ENCODE measurements at regions not wholly inside any gene's neighbourhood (a gene's known extent, or its start where the extent isn't known, plus 50 kb on each side); places are given as distances from the start of the nearest gene placed in this dataset.

DNA sequence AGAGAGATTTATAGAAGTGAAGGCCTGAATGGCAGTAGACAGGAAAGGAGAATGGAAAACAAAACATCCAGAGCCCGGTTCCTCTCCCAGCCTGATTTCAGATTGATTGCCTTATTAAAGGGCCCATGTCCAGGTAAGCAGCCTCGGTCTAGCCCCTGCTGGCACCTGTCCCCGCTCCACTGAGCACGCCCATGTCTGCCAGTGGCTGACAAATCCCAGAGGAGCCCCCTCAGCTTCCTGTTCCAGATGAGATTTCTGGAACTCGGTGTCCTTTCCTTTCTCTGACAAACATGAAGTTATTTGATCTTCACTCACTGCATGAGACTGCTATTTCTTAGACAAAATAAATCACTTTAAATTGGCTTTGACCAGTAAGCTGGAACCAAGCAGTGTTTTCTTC, 187.0 kb upstream of the ADCY2 start:
- intact Hi-C loops (cut with micrococcal nuclease): no loop called here
- TF ChIP-seq, protein P1, sequence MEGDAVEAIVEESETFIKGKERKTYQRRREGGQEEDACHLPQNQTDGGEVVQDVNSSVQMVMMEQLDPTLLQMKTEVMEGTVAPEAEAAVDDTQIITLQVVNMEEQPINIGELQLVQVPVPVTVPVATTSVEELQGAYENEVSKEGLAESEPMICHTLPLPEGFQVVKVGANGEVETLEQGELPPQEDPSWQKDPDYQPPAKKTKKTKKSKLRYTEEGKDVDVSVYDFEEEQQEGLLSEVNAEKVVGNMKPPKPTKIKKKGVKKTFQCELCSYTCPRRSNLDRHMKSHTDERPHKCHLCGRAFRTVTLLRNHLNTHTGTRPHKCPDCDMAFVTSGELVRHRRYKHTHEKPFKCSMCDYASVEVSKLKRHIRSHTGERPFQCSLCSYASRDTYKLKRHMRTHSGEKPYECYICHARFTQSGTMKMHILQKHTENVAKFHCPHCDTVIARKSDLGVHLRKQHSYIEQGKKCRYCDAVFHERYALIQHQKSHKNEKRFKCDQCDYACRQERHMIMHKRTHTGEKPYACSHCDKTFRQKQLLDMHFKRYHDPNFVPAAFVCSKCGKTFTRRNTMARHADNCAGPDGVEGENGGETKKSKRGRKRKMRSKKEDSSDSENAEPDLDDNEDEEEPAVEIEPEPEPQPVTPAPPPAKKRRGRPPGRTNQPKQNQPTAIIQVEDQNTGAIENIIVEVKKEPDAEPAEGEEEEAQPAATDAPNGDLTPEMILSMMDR (IDR thresholded peaks at IDR 0.05; ENCODE audit: unreplicated experiment): no peak
- no peaks in the 10 kb centered on the region for H3K4me1 Mint-ChIP-seq (ENCODE audit: insufficient read depth, unreplicated experiment)
- POLR2A ChIA-PET: no interaction called here
- no peak overlapping the region for H3K27ac Mint-ChIP-seq (ENCODE audit: low read depth, unreplicated experiment)
- H3K9me3 Mint-ChIP-seq (ENCODE audit: unreplicated experiment): peaks cover 16% of the 10 kb centered on the region
- H3K36me3 Mint-ChIP-seq (ENCODE audit: insufficient read depth, unreplicated experiment): no peaks in the 10 kb centered on the region
- no peaks in the 10 kb centered on the region for H3K27me3 Mint-ChIP-seq (ENCODE audit: insufficient read depth, unreplicated experiment)
- CTCF ChIA-PET: interaction anchor here (0.6 kb wide), 1 partner anchor 654 kb away, joined by 3 read pairs; no protein-coding TSS in a partner anchor
- H3K4me3 Mint-ChIP-seq (ENCODE audit: unreplicated experiment): no peak overlapping the region
- BruUV-seq (replicated peaks): no TSS peak
- no peak for DNase-seq (ENCODE audit: unreplicated experiment)

DNA sequence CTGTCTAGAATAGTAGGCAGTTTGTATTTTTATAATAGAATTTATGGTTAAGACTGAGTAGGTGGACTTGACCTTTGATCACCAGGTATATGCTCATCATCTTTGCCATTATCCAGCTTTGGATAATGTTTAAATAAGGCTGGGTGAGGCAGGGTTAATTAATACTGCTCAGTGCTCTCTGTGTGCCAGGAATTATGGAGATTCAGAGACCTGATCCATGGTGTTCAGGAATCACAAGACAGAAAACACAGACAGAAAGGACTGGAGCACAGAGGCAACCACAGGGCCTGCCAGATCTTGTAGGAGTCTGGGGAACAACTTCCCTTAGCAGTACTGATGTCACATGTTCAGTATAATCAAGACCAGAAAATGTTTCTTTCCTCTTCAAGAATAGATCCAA, 186.3 kb upstream of the ADCY2 start:
- no peak for DNase-seq (ENCODE audit: unreplicated experiment)
- CTCF ChIA-PET: interaction anchor here (0.6 kb wide), 2 partner anchors 41 to 1716 kb away, joined by 3 to 4 read pairs; no protein-coding TSS in a partner anchor
- Mint-ChIP-seq H3K36me3 (ENCODE audit: insufficient read depth, unreplicated experiment) (no peaks in the 10 kb centered on the region), H3K27ac (ENCODE audit: low read depth, unreplicated experiment) (no peak overlapping the region), H3K4me1 (ENCODE audit: insufficient read depth, unreplicated experiment) (no peaks in the 10 kb centered on the region), H3K27me3 (ENCODE audit: insufficient read depth, unreplicated experiment) (no peaks in the 10 kb centered on the region), H3K4me3 (ENCODE audit: unreplicated experiment) (no peak overlapping the region), H3K9me3 (ENCODE audit: unreplicated experiment) (peaks cover 13% of the 10 kb centered on the region)
- POLR2A ChIA-PET: no interaction called here
- intact Hi-C loops (cut with micrococcal nuclease): no loop called here
- TF ChIP-seq, protein P1 (IDR thresholded peaks at IDR 0.05; ENCODE audit: unreplicated experiment): no peak
- no TSS peak for BruUV-seq (replicated peaks)

- Mint-ChIP-seq H3K27ac (ENCODE audit: low read depth, unreplicated experiment) (no peak overlapping the region), H3K9me3 (ENCODE audit: unreplicated experiment) (peaks cover 10% of the 10 kb centered on the region), H3K4me3 (ENCODE audit: unreplicated experiment) (no peak overlapping the region), H3K27me3 (ENCODE audit: insufficient read depth, unreplicated experiment) (no peaks in the 10 kb centered on the region), H3K36me3 (ENCODE audit: insufficient read depth, unreplicated experiment) (no peaks in the 10 kb centered on the region), H3K4me1 (ENCODE audit: insufficient read depth, unreplicated experiment) (no peaks in the 10 kb centered on the region)
- CTCF ChIA-PET: no interaction called here
- intact Hi-C loops (cut with micrococcal nuclease): no loop called here
- DNase-seq (ENCODE audit: unreplicated experiment): no peak
- TF ChIP-seq, protein P1 (IDR thresholded peaks at IDR 0.05; ENCODE audit: unreplicated experiment): no peak
- POLR2A ChIA-PET: no interaction called here
- no TSS peak for BruUV-seq (replicated peaks)
These were observed 185.4 kb upstream of the ADCY2 start for GRCh38 chr5:7210549-7210948.

GRCh38 chr5:7213525-7213924, 182.4 kb upstream of the ADCY2 start:
- POLR2A ChIA-PET: no interaction called here
- Mint-ChIP-seq H3K4me1 (ENCODE audit: insufficient read depth, unreplicated experiment) (no peaks in the 10 kb centered on the region), H3K27ac (ENCODE audit: low read depth, unreplicated experiment) (no peak overlapping the region), H3K27me3 (ENCODE audit: insufficient read depth, unreplicated experiment) (no peaks in the 10 kb centered on the region), H3K36me3 (ENCODE audit: insufficient read depth, unreplicated experiment) (no peaks in the 10 kb centered on the region), H3K4me3 (ENCODE audit: unreplicated experiment) (no peak overlapping the region), H3K9me3 (ENCODE audit: unreplicated experiment) (peaks cover 8% of the 10 kb centered on the region)
- no TSS peak for BruUV-seq (replicated peaks)
- DNase-seq (ENCODE audit: unreplicated experiment): no peak
- TF ChIP-seq, protein P1 (IDR thresholded peaks at IDR 0.05; ENCODE audit: unreplicated experiment): no peak
- CTCF ChIA-PET: interaction anchor here (1.0 kb wide), 1 partner anchor 447 kb away, joined by 5 read pairs; no protein-coding TSS in a partner anchor
- intact Hi-C loops (cut with micrococcal nuclease): no loop called here

Measured in MCF 10A (cell line).